OCI-LY1 (cell line): ENCODE measurements at regions not wholly inside any gene's neighbourhood (a gene's known extent, or its start where the extent isn't known, plus 50 kb on each side); places are given as distances from the start of the nearest gene placed in this dataset.

Experiments used
- H2AFZ ChIP-seq: fragments of 200-600 bp; sonication (generic), shearing (Covaris generic); 2 replicates; pipeline ENCODE4 v1.6.0; 2014; ENCODE audit warnings: antibody characterized with exemption, mild to moderate bottlenecking, low read length
- H3F3A ChIP-seq: fragments of 200-600 bp; sonication (generic), shearing (Covaris generic); 2 replicates; pipeline ENCODE4 v1.6.0; 2014; ENCODE audit warnings: mild to moderate bottlenecking, antibody characterized with exemption, low read length, moderate library complexity; ENCODE audit not compliant: insufficient read depth
- H3K27ac ChIP-seq: fragments of 200-600 bp; sonication (generic); 2 replicates; pipeline ENCODE4 v1.5.1; 2014; ENCODE audit warnings: low read length, mixed run types, mild to moderate bottlenecking, low read depth; ENCODE audit not compliant: poor library complexity, severe bottlenecking
- H3K27me3 ChIP-seq: fragments of 200-600 bp; sonication (generic); 2 replicates; pipeline ENCODE4 v1.6.0; 2014; ENCODE audit warnings: antibody characterized with exemption, mild to moderate bottlenecking, low read length, moderate library complexity; ENCODE audit not compliant: insufficient read depth
- H3K36me3 ChIP-seq: fragments of 200-600 bp; sonication (generic); 2 replicates; pipeline ENCODE4 v1.6.1; 2014; ENCODE audit warnings: mild to moderate bottlenecking, antibody characterized with exemption, low read length, moderate library complexity, mixed read lengths; ENCODE audit not compliant: insufficient read depth
- H3K4me1 ChIP-seq: fragments of 200-600 bp; sonication (generic); 2 replicates; pipeline ENCODE4 v1.5.1; 2014; ENCODE audit warnings: mild to moderate bottlenecking, low read length, moderate library complexity; ENCODE audit not compliant: insufficient read depth, severe bottlenecking
- H3K4me2 ChIP-seq: fragments of 200-600 bp; sonication (generic), shearing (Covaris generic); 2 replicates; pipeline ENCODE4 v1.6.1; 2014; ENCODE audit warnings: low read length
- H3K4me3 ChIP-seq: fragments of 200-600 bp; sonication (generic); 2 replicates; pipeline ENCODE4 v1.5.1; 2014; ENCODE audit warnings: low read length, low read depth, mild to moderate bottlenecking, mixed read lengths; ENCODE audit not compliant: poor library complexity, severe bottlenecking
- H3K79me2 ChIP-seq: fragments of 200-600 bp; shearing (Covaris generic); 2 replicates; pipeline ENCODE4 v1.6.1; 2016; ENCODE audit warnings: mixed run types, low read length, mixed read lengths; ENCODE audit not compliant: insufficient read depth
- H3K9ac ChIP-seq: fragments of 200-600 bp; sonication (generic), shearing (Covaris generic); 2 replicates; pipeline ENCODE4 v1.6.1; 2014; ENCODE audit warnings: mild to moderate bottlenecking, low read length, mixed read lengths
- H3K9me2 ChIP-seq: fragments of 200-600 bp; sonication (generic), shearing (Covaris generic); 2 replicates; pipeline ENCODE4 v1.6.1; 2014; ENCODE audit warnings: low read depth, mild to moderate bottlenecking, low read length, mixed read lengths
- H3K9me3 ChIP-seq: fragments of 200-600 bp; shearing (Covaris generic); 2 replicates; pipeline ENCODE4 v1.6.1; 2014; ENCODE audit warnings: low read length, mixed read lengths
- H4K20me1 ChIP-seq: fragments of 200-600 bp; sonication (generic), shearing (Covaris generic); 2 replicates; pipeline ENCODE4 v1.6.0; 2016; ENCODE audit warnings: mild to moderate bottlenecking, low read length; ENCODE audit not compliant: insufficient read depth
- EZH2 ChIP-seq: fragments of 200-600 bp; sonication (generic), shearing (Covaris generic); IDR thresholded peaks from 2 replicates; pipeline ENCODE4 v1.8.0; 2017; ENCODE audit warnings: borderline replicate concordance, mixed run types, mild to moderate bottlenecking, antibody characterized with exemption, low read length, moderate library complexity, mixed read lengths
- TF ChIP-seq, protein P1 (sequence below): fragments of 200-600 bp; sonication (generic), shearing (Covaris generic); IDR thresholded peaks from 2 replicates; pipeline ENCODE4 v1.5.1; 2017; ENCODE audit warnings: mild to moderate bottlenecking, antibody characterized with exemption, low read length, moderate library complexity, mixed read lengths

DNA sequence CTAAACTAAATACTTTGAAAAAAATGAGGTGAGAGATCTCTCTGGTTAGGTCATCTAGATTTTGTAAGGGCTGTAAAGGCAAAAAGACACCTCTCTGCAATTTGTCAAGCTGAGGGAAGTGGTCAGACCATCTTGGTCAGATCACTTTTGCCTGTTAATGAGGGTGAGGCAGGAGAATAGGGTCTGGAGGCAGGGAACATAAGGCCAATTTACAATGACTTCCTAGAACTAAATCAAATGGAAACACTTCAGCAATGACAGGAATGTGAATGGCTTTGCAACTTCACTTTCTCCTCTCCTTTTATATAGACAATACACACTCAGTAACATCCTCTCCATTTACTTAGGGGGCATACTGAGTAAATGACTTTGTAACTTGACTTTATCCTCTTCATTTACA is 1653.4 kb downstream of the SLITRK5 start:
- Histone ChIP-seq H3K9me2 (no peaks in the 10 kb centered on the region), H3K9me3 (no peaks in the 10 kb centered on the region), H4K20me1 (no peaks in the 10 kb centered on the region), H3K27me3 (no peaks in the 10 kb centered on the region), H3K79me2 (no peaks in the 10 kb centered on the region), H3F3A (no peaks in the 10 kb centered on the region), H3K4me2 (no peak overlapping the region), H2AFZ (no peak overlapping the region), H3K27ac (no peak overlapping the region), H3K36me3 (no peaks in the 10 kb centered on the region), H3K9ac (no peak overlapping the region), H3K4me1 (no peaks in the 10 kb centered on the region), H3K4me3 (no peak overlapping the region)
- TF ChIP-seq, protein P1, sequence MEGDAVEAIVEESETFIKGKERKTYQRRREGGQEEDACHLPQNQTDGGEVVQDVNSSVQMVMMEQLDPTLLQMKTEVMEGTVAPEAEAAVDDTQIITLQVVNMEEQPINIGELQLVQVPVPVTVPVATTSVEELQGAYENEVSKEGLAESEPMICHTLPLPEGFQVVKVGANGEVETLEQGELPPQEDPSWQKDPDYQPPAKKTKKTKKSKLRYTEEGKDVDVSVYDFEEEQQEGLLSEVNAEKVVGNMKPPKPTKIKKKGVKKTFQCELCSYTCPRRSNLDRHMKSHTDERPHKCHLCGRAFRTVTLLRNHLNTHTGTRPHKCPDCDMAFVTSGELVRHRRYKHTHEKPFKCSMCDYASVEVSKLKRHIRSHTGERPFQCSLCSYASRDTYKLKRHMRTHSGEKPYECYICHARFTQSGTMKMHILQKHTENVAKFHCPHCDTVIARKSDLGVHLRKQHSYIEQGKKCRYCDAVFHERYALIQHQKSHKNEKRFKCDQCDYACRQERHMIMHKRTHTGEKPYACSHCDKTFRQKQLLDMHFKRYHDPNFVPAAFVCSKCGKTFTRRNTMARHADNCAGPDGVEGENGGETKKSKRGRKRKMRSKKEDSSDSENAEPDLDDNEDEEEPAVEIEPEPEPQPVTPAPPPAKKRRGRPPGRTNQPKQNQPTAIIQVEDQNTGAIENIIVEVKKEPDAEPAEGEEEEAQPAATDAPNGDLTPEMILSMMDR: no peak
- TF ChIP-seq EZH2: no peak

DNA sequence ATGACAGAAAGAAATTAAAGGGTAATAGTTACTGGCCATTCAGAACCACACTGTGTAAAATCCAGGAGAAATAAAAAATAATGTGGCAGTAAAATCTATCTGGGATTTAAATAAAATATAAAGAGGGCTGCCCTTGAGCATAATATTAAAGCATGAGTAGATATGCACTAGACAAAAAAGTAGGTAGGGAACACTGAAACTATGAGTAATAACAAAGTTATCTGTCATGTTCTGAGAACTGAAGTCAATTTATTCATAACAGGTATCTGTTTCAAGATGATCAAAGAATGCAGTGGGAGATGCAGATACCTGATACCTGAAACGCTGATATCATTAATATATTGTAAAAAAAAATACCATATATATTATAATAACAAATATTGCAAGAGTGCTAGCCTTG is 1672.0 kb downstream of the SLITRK5 start:
- Histone ChIP-seq H3K27ac (no peak overlapping the region), H3K27me3 (no peaks in the 10 kb centered on the region), H3K9me2 (no peaks in the 10 kb centered on the region), H3K4me1 (no peaks in the 10 kb centered on the region), H4K20me1 (no peaks in the 10 kb centered on the region), H3K79me2 (no peaks in the 10 kb centered on the region), H3F3A (no peaks in the 10 kb centered on the region), H3K9ac (no peak overlapping the region), H3K9me3 (no peaks in the 10 kb centered on the region), H3K36me3 (no peaks in the 10 kb centered on the region), H3K4me2 (no peak overlapping the region), H3K4me3 (no peak overlapping the region), H2AFZ (no peak overlapping the region)
- no peak for TF ChIP-seq EZH2
- TF ChIP-seq, protein P1: no peak

DNA sequence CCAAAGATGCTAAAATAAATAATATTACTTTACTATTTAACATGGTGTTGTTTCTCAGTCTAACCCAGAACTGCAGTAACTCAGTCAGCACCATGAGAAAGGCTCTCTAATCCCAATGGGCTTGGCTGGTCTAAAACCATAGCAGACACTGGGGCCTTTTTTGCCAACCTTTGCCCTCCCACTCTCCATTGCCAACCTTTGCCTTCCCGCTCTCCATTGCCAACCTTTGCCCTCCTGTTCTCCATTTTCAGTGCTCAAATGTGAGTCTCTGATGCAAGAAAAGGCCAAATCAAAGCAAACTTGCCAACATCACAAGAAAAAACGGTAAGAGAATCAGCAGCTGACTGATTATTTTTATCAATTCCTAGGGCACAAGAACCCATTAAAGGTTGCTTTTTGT is 1681.2 kb downstream of the SLITRK5 start:
- TF ChIP-seq, protein P1: no peak
- TF ChIP-seq EZH2: no peak

More for the DNA sequence above, 1681.2 kb downstream of the SLITRK5 start:
- H2AFZ ChIP-seq: no peak overlapping the region
- H3K4me3 ChIP-seq: no peak overlapping the region
- no peak overlapping the region for H3K4me2 ChIP-seq
- H3K79me2 ChIP-seq: no peaks in the 10 kb centered on the region
- no peaks in the 10 kb centered on the region for H3K36me3 ChIP-seq
- no peaks in the 10 kb centered on the region for H3K9me2 ChIP-seq
- no peaks in the 10 kb centered on the region for H3K4me1 ChIP-seq
- no peak overlapping the region for H3K27ac ChIP-seq
- H3K27me3 ChIP-seq: no peaks in the 10 kb centered on the region
- H3K9ac ChIP-seq: no peak overlapping the region
- no peaks in the 10 kb centered on the region for H4K20me1 ChIP-seq
- H3F3A ChIP-seq: no peaks in the 10 kb centered on the region
- H3K9me3 ChIP-seq: no peaks in the 10 kb centered on the region
